Left lung (tissue), 4 donors: ENCODE measurements at regions not wholly inside any gene's neighbourhood (a gene's known extent, or its start where the extent isn't known, plus 50 kb on each side); places are given as distances from the start of the nearest gene placed in this dataset.

Source experiments
- ATAC-seq: fragments of 200-7000 bp; cut with Tn5 transposase; one replicate; pipeline ENCODE4 v1.9.1; 2020; ENCODE audit warnings: moderate library complexity
- DNase-seq, 4 donors: peaks; one replicate each; pipeline ENCODE4 v3.0.0-alpha.2; 2013 to 2020
- H3K27ac ChIP-seq, 2 donors: fragments of 200-600 bp; sonication (generic) in 1 of 2; one replicate each; pipeline versions ENCODE4 v1.5.0 to v1.8.0; 2020 to 2021
- H3K27me3 ChIP-seq, 2 donors: fragments of 200-600 bp; sonication (generic) in 1 of 2; one replicate each; pipeline versions ENCODE4 v1.5.0 to v1.8.0; 2020 to 2021
- H3K36me3 ChIP-seq, 2 donors: fragments of 200-600 bp; sonication (generic) in 1 of 2; one replicate each; pipeline versions ENCODE4 v1.5.0 to v1.8.0; 2020 to 2021
- H3K4me1 ChIP-seq, 2 donors: fragments of 200-600 bp; one replicate each; pipeline ENCODE4 v1.8.0; 2021
- H3K4me3 ChIP-seq, 2 donors: fragments of 200-600 bp; sonication (generic) in 1 of 2; one replicate each; pipeline versions ENCODE4 v1.5.0 to v1.8.0; 2020 to 2021; ENCODE audit warnings: mild to moderate bottlenecking in 1 of 2
- H3K9me3 ChIP-seq, 2 donors: fragments of 200-600 bp; sonication (generic) in 1 of 2; one replicate each; pipeline versions ENCODE4 v1.5.0 to v1.8.0; 2020 to 2021
- CTCF ChIP-seq, 2 donors: fragments of 200-600 bp; sonication (generic) in 1 of 2; IDR thresholded peaks; one replicate each; pipeline versions ENCODE4 v1.5.0 to v1.8.0; 2021; ENCODE audit warnings: antibody characterized with exemption in 2 of 2
- intact Hi-C, 2 donors: fragments of 100-400 bp; cut with DNase I; formaldehyde crosslinking; loops; one replicate each; pipeline versions ENCODE4 v1.11.2 to v1.14.2; 2022
- donor health status: DM: no; HTN: yes; CAD: no.
- donor health status: DM: no; HTN: no; CAD: no.

GRCh38 chr1:216997069-216997468 is 273.8 kb upstream of the ESRRG start:
- Histone ChIP-seq H3K4me1 (no peaks in the 10 kb centered on the region), H3K4me3 (no peak overlapping the region), H3K27me3 (no peaks in the 10 kb centered on the region), H3K27ac (no peak overlapping the region), H3K9me3 (no peaks in the 10 kb centered on the region), H3K36me3 (no peaks in the 10 kb centered on the region)
- ATAC-seq (no peak), DNase-seq (peak in 1 of 4 donors; percentile 9)
- intact Hi-C loops = no loop called here
- TF ChIP-seq CTCF (IDR thresholded peaks at IDR 0.05) = no peak

GRCh38 chr1:216984536-216984935 is 261.3 kb upstream of the ESRRG start:
- no peaks in the 10 kb centered on the region for H3K36me3 ChIP-seq
- DNase-seq (no peak), ATAC-seq (no peak)
- H3K4me1 ChIP-seq = no peaks in the 10 kb centered on the region
- H3K27ac ChIP-seq = no peak overlapping the region
- no peak for TF ChIP-seq CTCF (IDR thresholded peaks at IDR 0.05)
- no peaks in the 10 kb centered on the region for H3K27me3 ChIP-seq
- H3K9me3 ChIP-seq = peaks cover 0 to under 1% of the 10 kb centered on the region in 2 donors
- no peak overlapping the region for H3K4me3 ChIP-seq
- intact Hi-C loops = no loop called here

GRCh38 chr1:216983823-216984222 is 260.6 kb upstream of the ESRRG start:
- Histone ChIP-seq H3K27me3 (no peaks in the 10 kb centered on the region), H3K4me1 (no peaks in the 10 kb centered on the region), H3K27ac (no peak overlapping the region), H3K4me3 (no peak overlapping the region), H3K36me3 (no peaks in the 10 kb centered on the region), H3K9me3 (peaks cover 0 to 2% of the 10 kb centered on the region in 2 donors)
- DNase-seq (no peak), ATAC-seq (no peak)
- TF ChIP-seq CTCF (IDR thresholded peaks at IDR 0.05) = no peak
- intact Hi-C loops = no loop called here

- H3K9me3 ChIP-seq = peaks cover 0 to under 1% of the 10 kb centered on the region in 2 donors
- H3K27me3 ChIP-seq = no peaks in the 10 kb centered on the region
- TF ChIP-seq CTCF (IDR thresholded peaks at IDR 0.05) = no peak
- no peaks in the 10 kb centered on the region for H3K4me1 ChIP-seq
- H3K27ac ChIP-seq = no peak overlapping the region
- H3K4me3 ChIP-seq = no peak overlapping the region
- H3K36me3 ChIP-seq = no peaks in the 10 kb centered on the region
- ATAC-seq (no peak), DNase-seq (no peak)
- intact Hi-C loops = no loop called here
Measured at GRCh38 chr1:216961516-216961915, 238.3 kb upstream of the ESRRG start.

GRCh38 chr1:216960716-216961115 is 237.5 kb upstream of the ESRRG start:
- peaks cover 0 to 4% of the 10 kb centered on the region in 2 donors for H3K9me3 ChIP-seq
- no peak overlapping the region for H3K4me3 ChIP-seq
- no peaks in the 10 kb centered on the region for H3K36me3 ChIP-seq
- intact Hi-C loops = no loop called here
- DNase-seq = no peak
- H3K4me1 ChIP-seq = no peaks in the 10 kb centered on the region
- no peak for ATAC-seq
- H3K27ac ChIP-seq = no peak overlapping the region
- no peak for TF ChIP-seq CTCF (IDR thresholded peaks at IDR 0.05)
- no peaks in the 10 kb centered on the region for H3K27me3 ChIP-seq
